BJ (cell line): ENCODE measurements at regions not wholly inside any gene's neighbourhood (a gene's known extent, or its start where the extent isn't known, plus 50 kb on each side); places are given as distances from the start of the nearest gene placed in this dataset.

Experiments
- CTCF ChIA-PET: fragments of 350-600 bp; formaldehyde crosslinking; extraction: SDS; loops from one replicate; lab custom pipeline; 2021; ENCODE audit warnings: antibody characterized with exemption, inconsistent platforms; lab: Yijun Ruan, JAX
- POLR2A ChIA-PET: fragments of 300-600 bp; sonication (Branson Sonifier 250); formaldehyde crosslinking; extraction: SDS; loops from one replicate; lab custom pipeline; 2021; ENCODE audit warnings: antibody characterized with exemption; lab: Charles Lee
- DNase-seq: peaks from one replicate; pipeline ENCODE4 v3.0.0-alpha.2; 2011; ENCODE audit warnings: low read depth
- H3K27me3 ChIP-seq: 2 replicates; pipeline ENCODE4 v1.6.0; 2011; ENCODE audit warnings: low read length; ENCODE audit not compliant: control insufficient read depth, insufficient read depth
- H3K36me3 ChIP-seq: 2 replicates; pipeline ENCODE4 v1.5.1; 2011; ENCODE audit warnings: low read length; ENCODE audit not compliant: control insufficient read depth, insufficient read depth
- H3K4me3 ChIP-seq: 2 replicates; pipeline ENCODE4 v1.5.1; 2011; ENCODE audit warnings: low read depth, mild to moderate bottlenecking, control low read depth, low read length
- CTCF ChIP-seq: IDR thresholded peaks from 2 replicates; pipeline ENCODE4 v1.5.1; 2011; ENCODE audit warnings: low read depth, mild to moderate bottlenecking, control low read depth, inconsistent platforms, low read length, moderate library complexity; ENCODE audit not compliant: insufficient read depth

- CTCF ChIA-PET = no interaction called here
- no peak for DNase-seq
- Histone ChIP-seq H3K36me3 (no peaks in the 10 kb centered on the region), H3K27me3 (no peaks in the 10 kb centered on the region), H3K4me3 (no peak overlapping the region)
- POLR2A ChIA-PET = no interaction called here
- no peak for TF ChIP-seq CTCF
Measured at GRCh38 chr5:18238321-18238720, 604.1 kb downstream of the TAF11L14 start.

- Histone ChIP-seq H3K36me3 (no peaks in the 10 kb centered on the region), H3K27me3 (no peaks in the 10 kb centered on the region), H3K4me3 (no peak overlapping the region)
- ChIA-PET POLR2A (no interaction called here), CTCF (no interaction called here)
- TF ChIP-seq CTCF = no peak
- no peak for DNase-seq
Measured at GRCh38 chr5:18240971-18241370, 606.7 kb downstream of the TAF11L14 start.

- Histone ChIP-seq H3K4me3 (no peak overlapping the region), H3K36me3 (no peaks in the 10 kb centered on the region), H3K27me3 (no peaks in the 10 kb centered on the region)
- TF ChIP-seq CTCF = no peak
- DNase-seq = no peak
- ChIA-PET CTCF (no interaction called here), POLR2A (no interaction called here)
Measured at GRCh38 chr5:18243846-18244245, 609.6 kb downstream of the TAF11L14 start.

- no peak for TF ChIP-seq CTCF
- ChIA-PET POLR2A (no interaction called here), CTCF (no interaction called here)
- no peak for DNase-seq
- no peaks in the 10 kb centered on the region for H3K36me3 ChIP-seq
- no peaks in the 10 kb centered on the region for H3K27me3 ChIP-seq
- H3K4me3 ChIP-seq = no peak overlapping the region
Measured at GRCh38 chr5:18244309-18244708, 610.0 kb downstream of the TAF11L14 start.

- Histone ChIP-seq H3K4me3 (no peak overlapping the region), H3K27me3 (no peaks in the 10 kb centered on the region), H3K36me3 (no peaks in the 10 kb centered on the region)
- DNase-seq = no peak
- CTCF ChIA-PET = interaction anchor here (0.8 to 1.1 kb wide), 2 partner anchors 12 to 1037 kb away, joined by 3 read pairs; no protein-coding TSS in a partner anchor
- POLR2A ChIA-PET = no interaction called here
- no peak for TF ChIP-seq CTCF
Measured at GRCh38 chr5:18252559-18252958, 618.3 kb downstream of the TAF11L14 start.
